ENCODE measurements at regions not wholly inside any gene's neighbourhood (a gene's known extent, or its start where the extent isn't known, plus 50 kb on each side); places are given as distances from the start of the nearest gene placed in this dataset.

- Histone ChIP-seq H3K36me3 (ENCODE audit: insufficient read depth) (no peaks in the 10 kb centered on the region), H4K20me1 (replicated peaks; ENCODE audit: insufficient read depth) (no peaks in the 10 kb centered on the region), H3K9me2 (ENCODE audit: insufficient read depth) (no peaks in the 10 kb centered on the region), H3F3A (replicated peaks; ENCODE audit: low read depth) (no peaks in the 10 kb centered on the region), H2AFZ (no peak overlapping the region), H3K4me2 (no peak overlapping the region), H3K4me1 (ENCODE audit: insufficient read depth) (no peaks in the 10 kb centered on the region), H3K27ac (ENCODE audit: low read depth) (no peak overlapping the region), H3K4me3 (no peak overlapping the region), H3K27me3 (ENCODE audit: insufficient read depth) (no peaks in the 10 kb centered on the region), H3K79me2 (replicated peaks; ENCODE audit: insufficient read depth) (no peaks in the 10 kb centered on the region)
- no peaks in the 10 kb centered on the region for H3K9me3 Mint-ChIP-seq
- TF ChIP-seq REST (IDR thresholded peaks at IDR 0.05; ENCODE audit: unreplicated experiment) = no peak
- no peak for TF ChIP-seq STAT1 (IDR thresholded peaks at IDR 0.05; ENCODE audit: unreplicated experiment)
- TF ChIP-seq NANOG (IDR thresholded peaks at IDR 0.05; ENCODE audit: borderline replicate concordance) = no peak
- TF ChIP-seq CTCF (conservative IDR thresholded peaks at IDR 0.05; ENCODE audit: low read depth in 2 of 2) = no peak
- no peak for TF ChIP-seq ETS1 (IDR thresholded peaks at IDR 0.05)
- no peak for TF ChIP-seq EZH2phosphoT487 (IDR thresholded peaks at IDR 0.05; ENCODE audit: unreplicated experiment)
- no peak for TF ChIP-seq EZH2 (IDR thresholded peaks at IDR 0.05; ENCODE audit: low read depth, unreplicated experiment)
- no peak for TF ChIP-seq ZNF114 (CRISPR knock-in tag; IDR thresholded peaks at IDR 0.05)
- no peak for TF ChIP-seq POLR2AphosphoS5 (IDR thresholded peaks at IDR 0.05; ENCODE audit: low read depth)
- TF ChIP-seq CREB1 (CRISPR knock-in tag; IDR thresholded peaks at IDR 0.05; ENCODE audit: low read depth) = no peak
- no peak for TF ChIP-seq ZNF462 (CRISPR knock-in tag; IDR thresholded peaks at IDR 0.05)
- no peak for TF ChIP-seq JUNB (IDR thresholded peaks at IDR 0.05; ENCODE audit: unreplicated experiment)
- TF ChIP-seq ZNF331 (CRISPR knock-in tag; IDR thresholded peaks at IDR 0.05; ENCODE audit: low read depth) = no peak
- H3K4me3 Mint-ChIP-seq = no peak overlapping the region
- H3K27me3 Mint-ChIP-seq (ENCODE audit: insufficient read depth, low read depth, poor library complexity) = no peaks in the 10 kb centered on the region
- H3K36me3 Mint-ChIP-seq (ENCODE audit: low read depth) = no peaks in the 10 kb centered on the region
- DNase-seq (ENCODE audit: low spot score) (no peak), ATAC-seq (no peak)
- 0 out of 2 replicates have a peak overlapping the region, but pooled peaks have one; percentile 24 for H3K27ac Mint-ChIP-seq
- no peaks in the 10 kb centered on the region for H3K4me1 Mint-ChIP-seq
These were observed 886.2 kb downstream of the LTN1 start for GRCh38 chr21:28106370-28106890.

Data from GM23338 (cell line).